Retinal pigment epithelial cell (primary cell): ENCODE measurements at regions not wholly inside any gene's neighbourhood (a gene's known extent, or its start where the extent isn't known, plus 50 kb on each side); places are given as distances from the start of the nearest gene placed in this dataset.

Source experiments
- DNase-seq: peaks from one replicate; pipeline ENCODE4 v3.0.0-alpha.2; 2010; ENCODE audit warnings: low read depth
- H3K4me3 ChIP-seq: 2 replicates; pipeline ENCODE4 v1.5.1; 2011; ENCODE audit warnings: mild to moderate bottlenecking, low read length, control low read depth, moderate library complexity
- CTCF ChIP-seq: conservative IDR thresholded peaks from 2 replicates; pipeline ENCODE4 v1.5.1; 2011; ENCODE audit warnings: low read depth, low read length, control low read depth, inconsistent platforms

DNA sequence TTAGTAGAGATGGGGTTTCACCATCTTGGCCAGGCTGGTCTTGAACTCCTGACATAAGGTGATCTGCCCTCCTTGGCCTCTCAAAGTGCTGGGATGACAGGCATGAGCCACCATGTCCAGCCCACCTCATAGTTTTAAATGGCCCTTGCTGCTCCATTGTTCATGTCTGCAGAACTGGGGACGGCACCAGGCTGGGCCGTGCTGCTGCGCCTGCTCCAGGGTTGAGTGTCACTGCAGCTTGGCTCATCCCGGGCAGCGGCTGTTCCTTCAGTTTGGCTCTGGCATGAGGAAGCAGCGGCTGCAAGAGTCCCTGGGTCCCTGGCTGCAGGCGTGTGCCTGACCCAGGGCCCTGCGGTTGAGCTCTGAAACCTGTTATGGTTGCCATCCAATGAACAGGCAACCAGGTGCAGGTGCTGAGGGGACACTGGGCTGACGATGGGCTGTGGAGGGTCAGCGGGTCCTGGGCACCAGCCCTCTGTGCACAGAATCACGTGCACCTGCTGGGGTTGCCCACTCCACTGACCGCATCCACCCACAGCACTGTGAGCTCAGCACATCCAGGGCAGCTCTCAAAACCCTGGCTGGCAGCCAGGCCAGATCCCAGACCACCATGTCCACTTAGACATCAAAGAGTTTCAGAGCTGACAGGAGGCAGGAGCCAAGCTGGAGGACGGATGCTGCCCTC lies 70.2 kb upstream of the PPP2R2D start:
- no peak for DNase-seq
- no peak overlapping the region for H3K4me3 ChIP-seq
- TF ChIP-seq CTCF, result no peak

DNA sequence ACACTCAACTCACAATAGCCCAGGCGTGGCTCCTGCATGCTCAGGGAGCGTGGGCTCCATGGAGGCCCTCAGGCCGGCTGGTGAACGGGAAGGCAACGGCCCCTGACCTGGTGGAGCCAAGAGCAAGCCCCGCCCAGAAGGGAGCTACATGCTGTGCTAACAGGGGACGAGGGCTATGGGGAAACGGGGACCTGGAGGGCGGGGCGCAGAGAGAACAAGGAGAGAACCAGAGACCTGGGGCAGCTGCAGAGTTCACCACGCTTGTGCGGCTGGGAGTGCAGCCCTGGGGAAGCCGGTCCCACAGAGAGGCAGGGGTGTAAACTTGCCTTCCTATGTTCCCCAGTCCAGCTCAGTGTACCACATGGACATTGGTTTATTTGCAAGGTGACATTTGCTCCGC lies 69.2 kb upstream of the PPP2R2D start:
- no peak for DNase-seq
- TF ChIP-seq CTCF, result no peak
- H3K4me3 ChIP-seq, result no peak overlapping the region

DNA sequence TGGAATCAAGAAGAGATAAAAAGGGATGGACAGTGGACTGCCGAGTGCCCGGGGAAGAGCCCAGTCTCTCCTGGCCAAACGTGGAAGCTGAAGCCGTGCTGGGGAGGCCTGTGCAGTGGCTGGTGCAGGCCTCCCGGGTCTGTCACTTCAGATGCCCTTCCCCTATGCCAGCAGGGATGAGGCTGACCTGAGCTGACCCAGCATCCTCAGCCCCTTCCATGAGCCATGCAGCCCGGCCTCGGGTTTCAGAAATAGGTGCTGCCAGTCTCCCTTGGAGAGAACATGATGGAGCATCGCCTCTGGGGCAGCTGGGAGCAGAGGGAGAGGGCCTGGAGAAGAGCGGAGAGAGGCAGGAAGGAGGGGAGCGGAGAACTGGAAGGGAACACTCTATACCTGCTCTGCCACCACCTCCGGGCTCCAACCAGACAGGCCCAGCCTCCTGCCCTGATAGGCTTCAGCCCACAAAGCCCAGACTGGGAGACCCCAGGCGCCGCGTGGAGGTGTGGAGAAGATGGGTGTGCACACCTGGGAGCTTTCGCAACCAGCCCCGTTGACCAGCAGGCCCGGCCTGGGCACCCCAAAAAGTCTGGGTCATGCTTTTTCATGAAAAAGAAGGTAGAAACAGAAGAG lies 68.6 kb upstream of the PPP2R2D start:
- H3K4me3 ChIP-seq, result no peak overlapping the region
- no peak for TF ChIP-seq CTCF
- DNase-seq, result no peak

DNA sequence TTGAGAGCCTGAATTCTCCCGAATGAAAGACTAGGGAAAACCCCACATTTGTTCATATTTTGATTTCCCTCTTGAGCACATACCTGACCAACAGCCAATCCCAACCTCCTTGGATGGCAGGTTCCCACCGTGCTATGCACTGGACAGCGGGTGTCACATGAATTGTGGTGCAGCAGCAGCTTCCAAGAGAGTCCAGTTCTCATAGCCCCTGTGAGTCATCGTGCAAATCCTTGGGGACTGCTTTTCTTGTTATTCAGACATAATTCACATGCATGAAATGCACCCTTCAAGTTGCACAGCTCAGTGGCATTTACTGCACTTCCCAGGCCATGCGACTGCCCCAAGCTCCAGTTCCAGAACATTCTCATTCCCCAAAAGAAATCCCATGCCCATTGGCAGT lies 67.8 kb upstream of the PPP2R2D start:
- DNase-seq, result no peak
- no peak for TF ChIP-seq CTCF

DNA sequence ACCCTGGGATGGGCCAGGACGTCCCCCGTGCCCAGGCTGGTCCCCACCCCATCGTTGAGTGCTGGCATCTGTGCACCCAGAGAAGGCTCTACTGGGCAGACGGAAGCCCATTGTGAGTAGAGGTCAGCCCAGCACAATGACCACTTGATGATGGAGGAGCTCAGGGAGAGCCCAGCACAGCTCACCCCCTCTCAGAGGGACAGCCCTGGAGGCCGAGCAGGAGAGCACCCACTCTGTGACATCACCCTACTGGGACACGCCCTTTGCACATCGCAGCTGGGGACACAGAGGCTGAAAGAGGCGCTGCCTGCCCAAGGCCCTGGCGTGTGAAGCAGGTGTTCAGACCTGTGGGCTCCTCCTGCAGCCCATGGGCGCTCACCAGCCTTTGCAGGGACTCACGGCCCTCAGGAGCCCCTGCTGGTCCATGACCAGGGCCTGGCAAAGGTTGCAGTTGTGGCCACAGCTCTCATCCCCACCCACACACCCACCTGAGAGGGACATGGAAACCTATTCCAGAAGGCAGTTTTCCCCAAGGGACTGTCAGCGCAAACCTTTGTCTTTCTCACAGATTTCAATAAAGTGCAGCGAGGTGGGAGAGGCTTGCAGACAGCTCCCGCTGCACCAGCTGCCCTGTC lies 67.2 kb upstream of the PPP2R2D start:
- DNase-seq, result no peak
- no peak overlapping the region for H3K4me3 ChIP-seq
- TF ChIP-seq CTCF, result no peak

More for the DNA sequence above, 67.8 kb upstream of the PPP2R2D start:
- H3K4me3 ChIP-seq, result no peak overlapping the region

DNA sequence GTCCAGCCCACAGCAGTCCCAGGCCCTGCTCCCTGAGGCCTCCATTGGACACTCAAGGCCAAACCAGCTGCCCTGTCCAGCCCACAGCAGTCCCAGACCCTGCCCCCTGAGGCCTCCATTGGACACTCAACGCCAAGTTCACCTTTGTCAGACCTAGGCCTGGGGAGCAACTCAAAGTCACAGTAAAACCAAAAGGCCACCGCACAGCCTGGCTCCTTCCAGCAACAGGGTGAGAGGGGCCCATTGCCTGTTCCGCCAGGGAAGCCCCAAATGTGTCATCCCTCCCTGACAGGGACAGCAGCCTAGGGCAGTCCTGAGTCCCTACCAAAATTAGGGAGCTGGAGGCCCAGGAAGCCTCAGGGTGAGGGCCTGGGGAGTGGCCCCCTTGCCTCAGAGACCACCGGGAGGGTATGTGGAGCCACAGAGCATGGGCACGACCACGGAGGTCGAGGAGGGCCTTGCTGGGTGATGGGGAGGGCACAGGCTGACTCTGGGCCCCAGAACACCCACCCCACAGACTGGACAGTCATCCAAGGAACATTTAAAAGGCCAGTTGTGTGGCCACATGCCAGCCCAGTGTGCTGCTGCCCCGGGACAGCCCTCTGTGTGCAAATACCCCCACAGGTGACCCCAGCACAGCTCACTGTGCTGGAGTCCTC lies 66.5 kb upstream of the PPP2R2D start:
- TF ChIP-seq CTCF, result no peak
- no peak for DNase-seq
- no peak overlapping the region for H3K4me3 ChIP-seq
